Heart right ventricle (tissue), 16 donors: ENCODE measurements at regions not wholly inside any gene's neighbourhood (a gene's known extent, or its start where the extent isn't known, plus 50 kb on each side); places are given as distances from the start of the nearest gene placed in this dataset.

ENCODE experiments used
- ATAC-seq, 8 donors: fragments of 200-7000 bp; cut with Tn5 transposase; one replicate each; pipeline ENCODE4 v1.9.1; 2020; ENCODE audit warnings: mild to moderate bottlenecking in 8 of 8, moderate library complexity in 8 of 8, moderate number of reproducible peaks in 1 of 8
- DNase-seq, 2 donors: peaks; one replicate each; pipeline ENCODE4 v3.0.0-alpha.2; 2020
- H3K27ac ChIP-seq, 10 donors: fragments of 200-600 bp; sonication (generic) in 2 of 10; one replicate each; pipeline versions ENCODE4 v1.5.0 to v1.8.0; 2020 to 2022; ENCODE audit warnings: mild to moderate bottlenecking in 3 of 10
- H3K27me3 ChIP-seq, 7 donors: fragments of 200-600 bp; one replicate each; pipeline ENCODE4 v1.8.0; 2021 to 2022; ENCODE audit warnings: mild to moderate bottlenecking in 2 of 7
- H3K36me3 ChIP-seq, 9 donors: fragments of 200-600 bp; sonication (generic) in 1 of 9; one replicate each; pipeline versions ENCODE4 v1.5.0 to v1.8.0; 2020 to 2022; ENCODE audit warnings: mild to moderate bottlenecking in 2 of 9
- H3K4me1 ChIP-seq, 9 donors: fragments of 200-600 bp; sonication (generic) in 1 of 9; one replicate each; pipeline versions ENCODE4 v1.5.0 to v1.8.0; 2020 to 2022; ENCODE audit warnings: mild to moderate bottlenecking in 4 of 9
- H3K4me3 ChIP-seq, 10 donors: fragments of 200-600 bp; sonication (generic) in 2 of 10; one replicate each; pipeline versions ENCODE4 v1.5.0 to v1.8.0; 2020 to 2022; ENCODE audit warnings: mild to moderate bottlenecking in 7 of 10, moderate library complexity in 2 of 10
- H3K9me3 ChIP-seq, 11 donors: fragments of 200-600 bp in 10 of 11; sonication (generic) in 2 of 11; one replicate each; pipeline versions ENCODE4 v1.5.0 to v1.8.0; 2013 to 2022; ENCODE audit warnings: mild to moderate bottlenecking in 2 of 11, control low read depth in 1 of 11, moderate library complexity in 1 of 11
- WGBS, 2 donors: extraction: QIAGEN DNeasy Blood & Tissue Kit; methylation state at CpG; one replicate each; pipeline ENCODE4 v1.1.7; 2013; ENCODE audit warnings: inconsistent platforms in 1 of 2; 5-methylcytosine and 5-hydroxymethylcytosine counted together
- intact Hi-C, 10 donors: fragments of 100-400 bp; cut with DNase I; formaldehyde crosslinking; loops; one replicate each; pipeline versions ENCODE4 v1.11.1 to v1.14.2; 2022
- TF ChIP-seq, protein P1 (sequence below), 9 donors: fragments of 200-600 bp; sonication (generic) in 2 of 9; IDR thresholded peaks; one replicate each; pipeline versions ENCODE4 v1.5.0 to v1.8.0; 2021 to 2022; ENCODE audit warnings: antibody characterized with exemption in 9 of 9, mild to moderate bottlenecking in 5 of 9, moderate library complexity in 1 of 9
- donor health status: Arrhythmogenic right ventricular cardiomyopathy.
- donor health status: ischemic (EF 13 %, LVEDD 7.1; RV severe dilation, severe dysfunction).
- donor health status: healthy with polysubstance abuse.
- donor health status: DM: no; HTN: yes; CAD: no.
- donor health status: DM: no; HTN: no; CAD: no.
- donor health status: ischemic (EF 25% LVEDD 6.9; RV normal size, moderate dysfunction).
- donor health status: ischemic (EF 25% LVEDD 5.7; RV mildly dilated, moderate dysfunction).
- donor health status: healthy.
- donor health status: DM: yes; HTN: yes; CAD: no.
- donor health status: Ischemic cardiomyopathy.
- donor health status: ischemic (EF 35%, LVEDD 5.7; RV mildly dilated, moderate dysfunction).
- donor health status: nonischemic (EF 11% LVEDD 7.7; RV severe dilation, severe dysfunction).
- donor health status: DM: yes; HTN: yes; CAD: no.
- donor health status: PGD.
- donor health status: ischemic (EF 29% LVEDD 5.4; RV normal size, mild dysfunction).
- donor health status: nonischemic (EF 23%, LVEDD 6.1; RV moderate dilation, normal function).

DNA sequence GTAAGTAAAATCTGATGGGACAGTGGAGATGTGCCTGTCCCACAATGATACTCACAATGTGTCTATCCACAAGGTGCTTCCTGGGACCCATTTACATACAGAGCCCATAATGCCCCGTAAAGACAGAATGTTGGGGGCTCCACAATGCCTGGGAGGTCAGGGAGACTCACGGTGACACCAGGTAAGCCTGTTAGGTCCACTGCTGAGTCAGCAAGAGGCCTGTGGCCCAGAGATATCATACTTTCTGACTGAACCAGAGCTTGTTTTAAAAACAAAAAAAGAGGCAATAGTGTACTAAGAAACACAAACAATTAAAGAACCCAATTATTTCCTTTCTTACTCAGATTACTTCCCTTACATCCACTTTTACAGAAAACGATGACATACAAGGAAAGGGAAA, 771.1 kb upstream of the ID2 start:
- intact Hi-C loops, result no loop called here
- Histone ChIP-seq H3K4me1 (no peaks in the 10 kb centered on the region), H3K4me3 (no peak overlapping the region), H3K27me3 (no peaks in the 10 kb centered on the region), H3K9me3 (peaks cover 0 to 6% (median 0%) of the 10 kb centered on the region in 11 donors), H3K36me3 (no peaks in the 10 kb centered on the region), H3K27ac (no peak overlapping the region)
- no peak for ATAC-seq
- DNase-seq, result no peak
- TF ChIP-seq, protein P1, sequence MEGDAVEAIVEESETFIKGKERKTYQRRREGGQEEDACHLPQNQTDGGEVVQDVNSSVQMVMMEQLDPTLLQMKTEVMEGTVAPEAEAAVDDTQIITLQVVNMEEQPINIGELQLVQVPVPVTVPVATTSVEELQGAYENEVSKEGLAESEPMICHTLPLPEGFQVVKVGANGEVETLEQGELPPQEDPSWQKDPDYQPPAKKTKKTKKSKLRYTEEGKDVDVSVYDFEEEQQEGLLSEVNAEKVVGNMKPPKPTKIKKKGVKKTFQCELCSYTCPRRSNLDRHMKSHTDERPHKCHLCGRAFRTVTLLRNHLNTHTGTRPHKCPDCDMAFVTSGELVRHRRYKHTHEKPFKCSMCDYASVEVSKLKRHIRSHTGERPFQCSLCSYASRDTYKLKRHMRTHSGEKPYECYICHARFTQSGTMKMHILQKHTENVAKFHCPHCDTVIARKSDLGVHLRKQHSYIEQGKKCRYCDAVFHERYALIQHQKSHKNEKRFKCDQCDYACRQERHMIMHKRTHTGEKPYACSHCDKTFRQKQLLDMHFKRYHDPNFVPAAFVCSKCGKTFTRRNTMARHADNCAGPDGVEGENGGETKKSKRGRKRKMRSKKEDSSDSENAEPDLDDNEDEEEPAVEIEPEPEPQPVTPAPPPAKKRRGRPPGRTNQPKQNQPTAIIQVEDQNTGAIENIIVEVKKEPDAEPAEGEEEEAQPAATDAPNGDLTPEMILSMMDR (IDR thresholded peaks at IDR 0.05), result no peak
- 80 to 88% methylated on average over 3 of the region's 3 CpGs for WGBS, 2 donors

DNA sequence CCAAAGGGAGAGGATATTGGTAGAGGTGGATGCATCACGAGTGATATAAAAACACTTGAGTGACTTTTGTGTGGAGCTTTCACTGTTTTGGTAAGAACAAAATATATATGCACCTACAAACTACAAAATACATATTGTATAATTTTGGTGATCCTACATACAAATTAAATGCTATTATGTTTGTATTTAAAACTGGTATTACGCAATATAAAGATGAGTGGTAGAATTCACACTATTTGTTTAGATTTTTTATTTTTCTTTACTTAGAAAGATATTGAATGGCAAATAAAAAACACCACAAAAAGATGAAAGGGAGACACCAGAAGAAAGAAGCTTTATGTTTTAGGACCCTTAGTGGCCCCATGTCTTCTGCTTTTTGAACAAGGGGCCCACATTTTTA, 770.7 kb upstream of the ID2 start:
- Histone ChIP-seq H3K4me3 (no peak overlapping the region), H3K27me3 (no peaks in the 10 kb centered on the region), H3K4me1 (no peaks in the 10 kb centered on the region), H3K9me3 (peaks cover 0 to 6% (median 0%) of the 10 kb centered on the region in 11 donors), H3K27ac (no peak overlapping the region), H3K36me3 (no peaks in the 10 kb centered on the region)
- DNase-seq, result no peak
- TF ChIP-seq, protein P1 (IDR thresholded peaks at IDR 0.05), result no peak
- WGBS, 2 donors, result 84 to 85% methylated on average over 2 of the region's 2 CpGs
- ATAC-seq, result no peak
- intact Hi-C loops, result no loop called here

GRCh38 chr2:7913974-7914373, 767.9 kb upstream of the ID2 start:
- no peak overlapping the region for H3K27ac ChIP-seq
- no peak overlapping the region for H3K4me3 ChIP-seq
- WGBS, 2 donors, result 52 to 67% methylated on average over 10 of the region's 10 CpGs
- no peaks in the 10 kb centered on the region for H3K4me1 ChIP-seq
- H3K9me3 ChIP-seq, result no peaks in the 10 kb centered on the region
- no peaks in the 10 kb centered on the region for H3K27me3 ChIP-seq
- no peak for ATAC-seq
- intact Hi-C loops, result no loop called here
- no peak for DNase-seq
- TF ChIP-seq, protein P1 (IDR thresholded peaks at IDR 0.05), result no peak
- H3K36me3 ChIP-seq, result no peaks in the 10 kb centered on the region

GRCh38 chr2:7915302-7916091, 766.4 kb upstream of the ID2 start:
- ATAC-seq (peak in 2 of 8 donors; percentile 11 to 52), DNase-seq (no peak)
- 70% methylated on average over 14 of the region's 14 CpGs for WGBS, 2 donors
- TF ChIP-seq, protein P1 (IDR thresholded peaks at IDR 0.05), result no peak
- H3K36me3 ChIP-seq, result no peaks in the 10 kb centered on the region
- H3K27ac ChIP-seq, result peak overlapping the region in 1 of 10 donors; percentile 12
- no peaks in the 10 kb centered on the region for H3K27me3 ChIP-seq
- H3K4me3 ChIP-seq, result peak overlapping the region in 6 of 10 donors; percentile 11 to 43 (median 38)
- H3K4me1 ChIP-seq, result no peaks in the 10 kb centered on the region
- intact Hi-C loops, result no loop called here
- no peaks in the 10 kb centered on the region for H3K9me3 ChIP-seq
